GOT3 (cell line): ENCODE measurements at regions not wholly inside any gene's neighbourhood (a gene's known extent, or its start where the extent isn't known, plus 50 kb on each side); places are given as distances from the start of the nearest gene placed in this dataset.
"Not testable (repeated sequence)": the region's sequence is repeated elsewhere in the genome, so short reads cannot be mapped to it uniquely, and the experiment has no call there.

Experiments
- DNase-seq: peaks from one replicate; lab custom pipeline; 2025; ENCODE audit warnings: mixed read lengths; lab: John Stamatoyannopoulos, UW

- not testable (repeated sequence) for DNase-seq
Observed at GRCh38 chr12:87566918-87567317, 462.3 kb downstream of the C12orf50 start.

DNA sequence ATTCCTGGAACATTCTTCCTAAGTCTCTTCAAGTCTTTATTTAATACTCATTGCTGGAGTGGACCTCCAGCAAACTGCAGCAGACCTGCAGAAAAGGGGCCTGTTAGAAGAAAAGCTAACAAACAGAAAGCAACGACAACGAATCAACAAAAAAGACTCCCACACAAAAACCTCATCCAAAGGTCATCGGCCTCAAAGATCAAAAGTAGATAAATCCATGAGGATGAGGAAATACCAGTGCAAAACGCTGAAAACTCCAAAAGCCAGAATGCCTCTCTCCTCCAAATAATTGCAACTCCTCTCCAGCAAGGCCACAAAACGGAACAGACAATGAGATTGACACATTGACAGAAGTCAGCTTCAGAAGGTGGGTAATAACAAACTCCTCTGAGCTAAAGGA is 472.2 kb downstream of the C12orf50 start:
- DNase-seq = no peak

DNA sequence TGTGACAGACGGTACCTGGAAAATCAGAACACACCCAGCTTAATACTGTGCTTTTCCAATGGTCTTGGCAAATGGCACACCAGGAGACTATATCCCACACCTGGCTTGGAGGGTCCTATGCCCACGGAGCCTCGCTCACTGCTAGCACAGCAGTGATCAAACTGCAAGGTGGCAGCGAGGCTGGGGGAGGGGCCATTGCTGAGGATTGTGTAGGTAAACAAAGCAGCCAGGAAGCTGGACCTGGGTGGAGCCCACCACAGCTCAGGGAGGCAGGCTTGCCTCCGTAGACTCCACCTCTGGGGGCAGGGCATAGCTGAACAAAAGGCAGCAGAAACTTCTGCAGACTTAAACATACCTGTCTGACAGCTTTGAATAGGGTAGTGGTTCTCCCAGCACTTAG is 498.0 kb downstream of the C12orf50 start:
- DNase-seq = not testable (repeated sequence)

- no peak for DNase-seq
Observed at GRCh38 chr12:87529413-87529812, 499.8 kb downstream of the C12orf50 start.

- DNase-seq = no peak
Observed at GRCh38 chr12:87520968-87521367, 508.2 kb downstream of the C12orf50 start.

DNA sequence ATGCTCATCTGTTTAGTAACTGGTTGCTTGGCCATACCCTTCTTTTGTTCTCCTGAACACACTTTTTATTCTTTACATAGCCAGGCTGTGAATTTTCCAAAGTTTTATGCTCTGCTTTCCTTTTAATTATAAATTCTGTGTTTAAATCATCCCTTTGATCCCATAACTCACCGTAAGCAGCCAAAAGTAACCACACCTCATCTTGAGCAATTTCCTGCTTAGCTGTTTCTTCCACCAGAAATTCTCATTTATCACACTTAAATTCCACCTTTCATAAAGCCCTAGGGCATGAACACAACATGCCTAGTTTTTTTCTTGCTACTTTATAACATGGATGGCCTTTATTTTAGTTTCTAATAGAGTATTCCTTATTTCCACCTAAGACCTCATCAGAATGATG is 510.7 kb downstream of the C12orf50 start:
- DNase-seq = no peak

DNA sequence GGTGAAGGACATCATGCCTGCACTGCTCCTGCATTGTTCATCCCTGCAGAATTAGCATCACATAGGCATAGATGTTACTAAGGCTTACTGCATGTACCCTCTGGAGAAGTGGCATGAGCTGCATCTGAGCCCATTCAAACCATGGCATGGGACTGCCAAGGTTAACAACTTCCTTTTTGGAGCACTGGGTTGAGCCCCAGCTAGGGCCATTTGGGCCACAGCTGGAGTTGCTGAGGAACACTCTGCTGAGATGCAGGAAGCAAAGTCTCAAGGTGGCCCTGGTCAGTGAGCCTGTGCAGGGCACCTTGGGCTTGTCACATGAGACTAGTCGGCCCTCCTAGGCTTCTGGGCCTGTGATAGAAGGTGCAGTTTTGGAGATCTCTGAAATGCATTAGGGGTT is 511.2 kb downstream of the C12orf50 start:
- no peak for DNase-seq

DNA sequence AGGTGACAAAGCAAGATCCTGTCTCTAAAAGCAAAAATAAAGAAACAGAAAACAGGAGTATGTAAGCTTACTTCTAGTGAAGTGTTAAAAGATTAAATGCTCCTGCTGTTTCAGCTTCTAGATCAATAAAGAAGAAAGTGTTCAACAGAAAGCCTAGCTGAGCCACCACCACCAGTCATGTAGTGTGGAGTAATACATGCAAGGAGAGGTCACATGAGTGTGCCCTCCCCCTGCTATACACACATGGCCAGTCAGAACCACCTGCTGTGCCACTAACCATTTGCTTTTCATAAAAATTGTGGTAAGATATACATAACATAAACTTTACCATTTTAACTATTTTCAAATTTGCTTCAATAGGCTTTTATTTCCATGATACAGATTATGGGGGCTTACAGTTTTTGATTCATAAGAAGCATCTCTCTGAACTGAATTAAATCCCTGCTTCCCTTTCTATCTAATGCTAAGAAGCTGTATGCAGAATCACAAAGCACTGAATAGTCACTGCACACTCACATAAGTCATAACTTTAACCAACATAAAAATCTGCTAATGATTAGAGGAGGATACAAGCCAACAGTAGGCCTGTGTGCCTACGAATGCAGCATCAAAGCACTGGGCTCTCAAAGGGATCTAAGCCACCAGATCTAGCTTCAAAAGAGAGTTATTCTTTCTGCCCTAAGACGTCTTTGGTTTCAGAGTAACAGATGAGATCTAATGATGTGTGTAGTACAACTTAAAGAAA is 515.5 kb downstream of the C12orf50 start:
- DNase-seq = no peak

DNA sequence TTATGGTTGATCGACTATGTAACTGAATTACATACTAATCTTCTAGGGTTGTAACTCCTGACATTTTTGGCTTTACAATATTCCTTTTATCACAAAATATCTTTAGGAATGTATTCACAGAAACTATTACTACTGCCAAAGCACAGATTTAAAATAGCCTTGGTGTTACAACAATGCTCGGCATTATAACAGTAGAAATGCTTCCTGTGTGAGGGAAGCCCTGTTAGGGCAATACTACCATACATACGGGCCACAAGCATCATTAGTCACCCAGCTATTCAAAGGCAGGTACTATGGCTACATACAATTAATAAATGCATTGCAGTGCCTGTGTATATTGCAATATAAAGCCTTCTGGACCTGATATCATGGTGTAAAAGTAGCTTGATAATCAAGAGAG is 517.8 kb downstream of the C12orf50 start:
- DNase-seq = no peak

GRCh38 chr12:87509237-87509820 is 519.9 kb downstream of the C12orf50 start:
- no peak for DNase-seq

GRCh38 chr12:87491598-87491997 is 537.6 kb downstream of the C12orf50 start:
- no peak for DNase-seq

- no peak for DNase-seq
Observed at GRCh38 chr12:87491089-87491488, 538.1 kb downstream of the C12orf50 start.

- no peak for DNase-seq
Observed at GRCh38 chr12:87469295-87469694, 559.9 kb downstream of the C12orf50 start.

- DNase-seq = no peak
Observed at GRCh38 chr12:87467936-87468335, 561.3 kb downstream of the C12orf50 start.

GRCh38 chr12:87464565-87464964 is 564.6 kb downstream of the C12orf50 start:
- DNase-seq = no peak

GRCh38 chr12:87444039-87444438 is 585.2 kb downstream of the C12orf50 start:
- no peak for DNase-seq

GRCh38 chr12:87441511-87441910 is 587.7 kb downstream of the C12orf50 start:
- DNase-seq = no peak

DNA sequence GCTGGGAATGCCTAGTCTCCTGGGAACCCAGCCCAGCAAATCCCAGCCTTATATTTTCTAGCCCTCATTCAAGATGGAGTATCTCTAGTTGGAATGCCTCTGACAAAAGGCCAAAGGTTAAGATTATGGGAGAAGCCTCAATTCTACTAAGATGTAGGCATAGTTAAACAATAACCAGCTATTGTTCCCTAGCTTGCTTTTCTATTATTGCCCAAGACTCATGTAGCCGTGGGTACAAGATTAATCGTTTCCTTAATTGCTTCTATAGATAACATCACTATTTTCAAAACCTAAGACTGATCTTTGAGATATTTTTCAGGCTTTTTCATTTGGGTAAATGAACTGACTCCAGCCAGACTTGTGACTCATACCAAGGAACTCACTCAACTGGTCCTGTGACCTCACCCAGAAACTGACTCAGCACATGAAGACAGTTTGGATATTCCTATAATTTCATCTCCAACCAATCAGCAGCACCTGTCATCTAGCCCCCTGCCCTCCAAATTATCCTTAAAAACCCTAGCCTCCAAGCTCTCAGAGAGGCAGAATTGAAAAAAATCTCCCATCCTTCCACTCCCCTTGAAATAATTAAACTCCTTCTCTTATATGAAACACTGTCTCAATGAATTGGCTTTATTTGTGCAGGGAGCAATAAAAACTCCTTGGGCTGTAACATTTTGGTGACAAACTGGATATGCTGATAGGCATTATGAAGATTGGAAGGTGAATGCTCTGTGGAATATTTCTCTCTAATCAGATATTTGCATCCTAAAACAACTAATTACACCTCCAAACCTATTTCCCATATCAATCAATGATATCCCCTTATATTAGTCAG is 589.0 kb downstream of the C12orf50 start:
- DNase-seq = no peak

- DNase-seq = no peak
Observed at GRCh38 chr12:87430444-87430843, 598.8 kb downstream of the C12orf50 start.

DNA sequence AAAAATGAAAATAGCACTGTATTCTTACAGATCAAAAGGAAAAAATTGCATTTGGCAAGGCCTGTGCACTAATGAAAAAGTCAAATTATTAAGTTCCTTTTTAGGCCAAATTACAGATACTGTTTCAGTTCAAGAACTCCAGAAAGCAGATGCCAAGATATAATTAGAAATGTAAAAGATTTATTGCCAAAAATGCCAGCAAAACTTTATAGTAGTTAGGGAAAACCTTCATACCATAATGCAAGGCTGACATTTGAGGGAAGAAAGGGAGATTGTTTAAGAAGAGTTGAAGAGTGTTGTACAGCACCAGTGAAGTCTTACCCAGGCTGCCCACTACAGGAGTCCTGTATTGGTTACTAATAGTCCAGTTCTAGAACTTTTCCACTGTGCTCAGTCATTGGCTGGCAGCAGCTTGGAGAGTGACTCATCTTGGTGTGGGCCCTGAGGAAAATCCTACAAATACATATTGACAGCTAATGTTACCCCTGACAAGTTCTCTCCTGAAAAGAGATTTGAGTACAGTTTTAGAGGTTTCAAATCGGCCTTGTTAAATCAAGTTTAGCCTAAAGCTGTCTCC is 600.4 kb downstream of the C12orf50 start:
- DNase-seq = no peak

- DNase-seq = no peak
Observed at GRCh38 chr12:87427770-87428169, 601.4 kb downstream of the C12orf50 start.

- DNase-seq = no peak
Observed at GRCh38 chr12:87425942-87426554, 603.2 kb downstream of the C12orf50 start.
